Thyroid gland (tissue), 4 donors: ENCODE measurements at regions not wholly inside any gene's neighbourhood (a gene's known extent, or its start where the extent isn't known, plus 50 kb on each side); places are given as distances from the start of the nearest gene placed in this dataset.

Experiments
- CTCF ChIP-seq, 6 experiments: fragments of 200-600 bp in 3 of 6; fragments of 450-650 bp in 3 of 6; sonication (generic) in 3 of 6; IDR thresholded peaks; one replicate each; pipeline ENCODE4 v1.5.1; 2016 to 2019; ENCODE audit warnings: antibody characterized with exemption in 6 of 6, mild to moderate bottlenecking in 2 of 6, inconsistent platforms in 1 of 6, moderate library complexity in 1 of 6
- POLR2A ChIP-seq, 2 donors: fragments of 450-650 bp; IDR thresholded peaks; one replicate each; pipeline ENCODE4 v1.6.1; 2017; ENCODE audit warnings: antibody characterized with exemption in 2 of 2, mild to moderate bottlenecking in 2 of 2, moderate library complexity in 1 of 2

GRCh38 chr13:44306371-44307192 lies 67.0 kb upstream of the SERP2 start:
- no peak for TF ChIP-seq POLR2A (IDR thresholded peaks at IDR 0.05)
- TF ChIP-seq CTCF (IDR thresholded peaks at IDR 0.05) = no peak
